T-helper 2 cell (primary cell): ENCODE measurements at regions not wholly inside any gene's neighbourhood (a gene's known extent, or its start where the extent isn't known, plus 50 kb on each side); places are given as distances from the start of the nearest gene placed in this dataset.
A peak's percentile ranks its signal among the peaks of the same experiment; 100 is the strongest.
"Not testable (repeated sequence)": the region's sequence is repeated elsewhere in the genome, so short reads cannot be mapped to it uniquely, and the experiment has no call there.

ENCODE experiments used
- DNase-seq, 5 experiments: peaks; one replicate each; pipeline versions ENCODE4 v3.0.0 to v3.0.0-alpha.2; 2012 to 2022

GRCh38 chr1:147103416-147104155 is 68.7 kb downstream of the PRKAB2 start:
- DNase-seq, result not testable (repeated sequence)

DNA sequence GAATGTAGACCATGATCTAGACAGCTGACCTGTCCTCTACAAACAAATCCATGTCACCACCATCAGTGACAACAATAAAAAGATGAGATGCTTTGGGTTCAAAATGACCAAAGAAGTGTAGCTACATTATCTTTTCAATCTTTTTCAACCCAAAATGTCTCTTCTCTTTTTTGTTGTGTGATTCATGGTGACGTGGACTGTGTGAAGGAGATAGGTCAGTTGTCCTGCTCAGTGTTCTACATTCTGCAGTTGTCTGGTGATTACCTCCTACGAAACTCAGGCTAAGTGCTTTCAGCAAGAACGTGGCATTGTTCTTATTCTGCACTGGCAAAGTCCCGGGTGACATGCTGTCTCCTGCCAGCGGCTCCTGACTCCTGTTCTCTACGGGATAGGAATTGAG is 73.1 kb downstream of the PRKAB2 start:
- DNase-seq, result no peak

- DNase-seq, result not testable (repeated sequence)
These were observed 73.8 kb downstream of the PRKAB2 start for GRCh38 chr1:147098338-147098973.

DNA sequence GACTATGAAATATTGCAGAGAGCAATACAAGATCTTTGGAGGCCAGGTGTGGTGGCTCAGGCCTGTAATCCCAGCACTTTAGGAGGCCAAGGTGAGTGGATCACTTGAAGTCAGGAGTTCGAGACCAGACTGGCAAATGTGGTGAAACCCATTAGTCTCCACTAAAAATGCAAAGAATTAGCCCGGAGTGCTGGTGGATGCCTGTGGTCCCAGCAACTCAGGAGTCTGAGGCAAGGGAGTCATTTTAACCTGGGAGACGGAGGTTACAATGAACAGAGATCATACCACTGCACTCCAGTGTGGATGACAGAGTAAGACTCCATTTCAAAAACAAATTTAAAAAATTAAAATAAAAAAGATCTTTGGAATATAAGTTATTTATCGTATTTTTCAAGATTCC is 76.6 kb downstream of the PRKAB2 start:
- no peak for DNase-seq

DNA sequence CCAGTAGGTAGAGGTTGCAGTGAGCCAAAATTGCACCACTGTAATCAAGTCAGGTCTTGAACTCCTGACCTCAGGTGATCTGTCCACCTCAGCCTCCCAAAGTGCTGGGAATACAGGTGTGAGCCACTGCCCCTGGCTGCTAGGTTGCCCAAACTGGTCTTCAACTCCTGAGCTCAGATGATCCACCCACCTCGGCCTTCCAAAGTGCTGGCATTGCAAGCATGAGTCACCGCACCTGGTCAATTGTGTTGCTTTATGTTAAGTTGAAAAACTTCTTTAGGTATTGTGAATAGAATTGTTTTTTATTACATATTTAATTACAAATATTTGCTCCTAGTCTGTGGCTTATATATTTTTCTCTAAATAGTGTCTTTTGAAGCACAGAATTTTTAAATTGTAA is 80.5 kb downstream of the PRKAB2 start:
- DNase-seq, result no peak

- DNase-seq, result no peak
These were observed 82.8 kb downstream of the PRKAB2 start for GRCh38 chr1:147089457-147089856.

DNA sequence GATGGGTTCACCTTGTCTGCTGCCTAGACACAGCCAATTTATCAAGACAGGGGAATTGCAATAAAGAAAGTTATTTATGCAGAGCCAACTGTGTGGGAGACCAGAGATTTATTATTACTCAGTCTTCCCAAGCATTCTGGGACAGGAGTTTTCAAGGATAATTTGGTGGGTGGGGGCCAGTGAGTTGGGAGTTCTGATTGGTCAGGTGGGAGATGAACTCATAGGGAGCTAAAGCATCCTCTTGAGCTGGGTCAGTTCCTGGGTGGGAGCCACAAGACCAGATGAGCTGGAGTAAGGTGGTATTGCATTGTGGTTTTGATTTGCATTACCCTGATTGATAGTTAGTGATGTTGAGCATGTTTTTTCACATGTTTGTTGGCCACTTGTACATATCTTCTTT is 86.1 kb downstream of the PRKAB2 start:
- no peak for DNase-seq

GRCh38 chr1:147084273-147085096 is 87.8 kb downstream of the PRKAB2 start:
- DNase-seq, result peak; percentile 30 to 88 (median 47)

DNA sequence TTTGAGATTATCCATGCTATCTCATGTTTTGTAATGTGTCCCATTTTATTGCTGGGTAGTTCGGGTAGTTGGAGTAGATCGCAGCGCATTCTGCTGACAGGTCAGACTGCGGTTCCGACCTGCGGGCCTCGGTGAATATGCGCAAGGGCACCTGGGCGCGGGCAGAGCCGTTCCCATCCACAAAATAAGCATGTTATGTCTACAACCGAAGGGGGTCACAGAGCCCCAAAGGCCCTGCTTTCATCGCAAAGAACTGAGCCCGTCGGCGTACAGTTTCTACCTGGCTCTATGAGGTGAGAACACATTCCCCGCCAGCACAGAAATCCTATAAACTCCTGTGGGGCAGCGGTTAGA is 88.4 kb downstream of the PRKAB2 start:
- DNase-seq, result no peak

GRCh38 chr1:147080671-147081394 is 91.4 kb downstream of the PRKAB2 start:
- no peak for DNase-seq

DNA sequence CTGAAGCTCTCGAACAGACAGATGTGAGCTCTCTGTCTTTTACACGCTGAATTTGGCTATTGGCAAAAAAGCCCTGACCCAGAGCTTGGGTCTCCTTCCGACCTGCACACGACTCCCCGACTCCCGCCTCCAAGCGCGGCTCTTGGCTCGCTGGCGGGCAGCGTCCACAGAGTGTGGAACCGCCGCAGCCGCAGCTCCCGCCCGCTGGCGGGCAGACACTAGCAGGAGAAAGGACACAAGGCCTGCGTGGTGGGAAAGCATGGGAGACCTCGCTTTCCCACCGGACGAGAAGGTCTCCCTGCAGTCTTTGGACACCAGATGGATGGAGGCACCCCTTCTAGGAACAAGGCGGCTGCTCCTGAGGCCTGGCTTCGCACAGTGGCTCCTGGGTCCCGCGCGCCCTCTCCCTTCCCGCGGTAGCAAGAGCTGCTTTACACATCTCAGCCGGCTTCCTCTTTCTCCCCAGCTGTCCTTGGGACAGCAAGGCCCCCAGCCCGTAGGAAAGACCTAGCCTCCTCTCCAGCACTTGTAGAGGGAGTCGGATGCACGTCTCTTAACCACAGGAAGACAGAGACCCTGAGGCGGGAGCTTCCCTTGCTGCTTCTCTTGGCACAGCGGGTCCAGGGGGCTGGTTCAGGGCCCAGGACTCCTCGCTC is 92.1 kb downstream of the PRKAB2 start:
- DNase-seq, result no peak

- DNase-seq, result peak in 1 of 5 experiments; percentile 29
These were observed 92.8 kb downstream of the PRKAB2 start for GRCh38 chr1:147079400-147080005.

DNA sequence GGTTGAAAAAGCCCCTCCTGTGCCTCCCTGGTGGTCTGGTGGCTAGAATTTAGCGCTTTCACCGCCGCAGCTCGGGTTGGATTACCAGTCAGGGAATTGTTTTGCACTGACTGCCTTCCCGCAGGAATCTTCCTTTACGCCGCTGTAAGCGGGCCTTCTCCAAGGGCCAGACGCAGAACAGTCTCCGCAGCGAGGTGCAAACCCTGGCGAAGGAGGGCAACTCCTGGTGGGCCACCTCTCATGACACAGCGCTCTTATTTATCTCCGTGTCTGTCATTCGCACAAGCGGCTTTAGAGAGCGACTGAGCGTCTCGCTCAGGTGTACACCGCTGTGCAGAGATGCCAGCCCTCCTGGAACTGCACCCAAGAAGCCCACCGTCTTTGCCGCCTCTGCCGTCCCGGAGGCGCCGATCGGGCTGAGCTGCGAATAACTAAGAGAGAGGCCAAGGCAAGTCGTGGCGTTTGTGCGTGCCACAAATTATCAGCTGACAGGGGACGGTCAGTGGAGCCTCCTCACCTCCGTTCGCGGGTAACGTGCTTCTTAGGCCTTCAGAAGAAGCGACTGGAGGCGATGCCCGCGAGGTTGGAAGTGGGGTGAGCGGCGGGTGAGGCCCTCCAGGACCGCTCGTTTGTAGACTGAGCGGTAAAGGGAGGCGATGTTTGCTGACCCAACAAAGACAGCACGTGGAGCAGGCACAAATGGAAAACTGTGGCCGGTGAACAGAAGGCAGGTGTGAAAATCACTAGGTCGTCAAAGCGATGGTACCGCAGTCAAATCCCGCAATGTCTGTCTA is 93.5 kb downstream of the PRKAB2 start:
- DNase-seq, result no peak

DNA sequence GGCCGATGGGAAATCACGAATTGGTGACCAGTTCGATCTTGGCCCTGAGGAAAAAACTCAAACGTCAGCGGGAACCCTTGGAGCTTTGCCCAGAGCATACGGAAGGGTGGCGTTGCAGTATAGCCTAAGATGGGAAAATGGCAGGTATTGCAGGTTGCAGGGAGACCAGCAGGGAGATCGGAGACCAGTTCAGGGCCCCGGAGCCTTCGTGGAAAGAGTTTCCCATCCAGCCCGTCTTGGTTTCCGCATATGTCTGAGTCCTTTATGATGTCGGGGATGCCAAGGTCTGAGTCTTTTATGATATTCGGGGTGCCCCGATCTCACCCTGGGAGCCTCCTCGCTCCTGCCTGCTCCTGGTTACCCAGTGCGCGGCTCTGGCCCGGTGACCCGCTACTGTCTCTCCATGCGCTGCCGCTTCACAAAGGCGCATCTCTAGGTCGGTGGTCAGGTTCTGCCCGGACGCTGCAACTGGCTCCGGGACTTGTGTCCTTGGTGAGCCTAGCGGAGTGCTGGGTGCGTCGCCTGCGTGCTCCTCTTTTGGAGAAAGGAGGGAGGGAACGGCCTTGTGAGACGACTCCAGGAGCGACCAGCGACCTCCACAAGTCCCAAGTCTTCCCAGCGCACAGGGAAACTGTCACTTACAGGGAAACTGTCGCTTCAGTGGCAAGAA is 94.2 kb downstream of the PRKAB2 start:
- DNase-seq, result no peak

GRCh38 chr1:147077523-147077922 is 94.7 kb downstream of the PRKAB2 start:
- DNase-seq, result no peak

- no peak for DNase-seq
These were observed 95.2 kb downstream of the PRKAB2 start for GRCh38 chr1:147077081-147077480.

DNA sequence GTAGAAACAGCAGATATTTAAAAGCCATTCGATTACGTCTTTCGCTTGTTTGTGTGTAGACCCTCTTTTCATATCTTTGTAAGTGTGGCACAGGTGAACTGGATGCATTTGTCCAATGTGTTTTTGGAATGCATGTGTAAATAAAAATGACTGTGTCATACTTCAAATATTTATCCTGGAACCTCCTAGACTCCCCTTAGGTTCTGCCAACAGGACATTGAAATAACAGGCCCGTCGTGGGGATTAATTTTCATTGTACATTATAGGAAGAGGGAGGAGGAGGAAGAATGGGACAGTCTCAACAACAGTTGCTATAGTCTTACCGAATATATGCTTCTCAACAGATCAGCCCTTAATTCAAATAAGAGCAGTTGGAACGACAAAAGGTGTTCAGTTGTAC is 95.8 kb downstream of the PRKAB2 start:
- DNase-seq, result no peak

DNA sequence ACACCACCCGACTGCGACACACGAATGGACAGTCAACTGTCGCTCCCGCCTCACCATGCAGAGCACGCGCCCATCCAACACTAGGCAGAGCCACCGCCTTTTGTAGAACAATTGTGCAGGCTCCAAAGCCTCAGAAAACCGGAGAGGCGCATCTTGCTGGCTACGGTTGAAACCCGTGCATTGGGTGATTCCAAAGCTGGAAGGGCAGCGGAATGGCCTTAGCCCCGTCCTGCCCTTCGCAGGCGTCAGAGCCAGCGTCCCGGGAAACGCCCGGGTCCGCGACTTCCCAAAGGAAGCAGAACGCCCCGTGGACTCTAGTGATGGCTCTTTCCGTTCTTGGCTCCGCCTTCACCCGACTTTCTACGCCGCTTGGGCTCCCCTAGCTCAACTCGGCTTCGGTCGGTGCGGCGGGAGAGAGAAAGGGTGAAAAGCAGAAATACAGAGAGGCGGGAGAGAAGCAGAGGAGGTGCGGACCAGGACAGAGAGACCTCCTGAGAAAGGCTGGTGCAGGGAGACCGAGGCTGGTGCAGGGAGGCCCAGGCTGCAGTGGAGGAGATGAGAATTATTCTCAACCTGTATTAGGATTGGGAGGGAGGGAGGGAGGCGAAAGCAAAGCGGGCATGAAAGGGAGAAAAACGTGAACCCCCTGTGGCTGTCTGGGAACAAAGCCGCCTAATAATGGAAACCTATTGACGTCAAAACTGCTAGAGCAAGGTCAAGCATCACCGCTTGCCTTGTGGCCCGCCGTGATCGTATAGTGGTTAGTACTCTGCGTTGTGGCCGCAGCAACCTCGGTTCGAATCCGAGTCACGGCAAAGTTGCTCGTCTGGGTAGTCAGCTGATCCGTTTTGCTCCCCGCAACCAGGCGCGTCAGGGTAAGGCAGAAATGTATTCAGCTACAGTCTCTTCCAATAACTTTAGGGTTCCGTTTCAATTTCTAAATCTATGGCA is 99.5 kb downstream of the PRKAB2 start:
- no peak for DNase-seq

GRCh38 chr1:147071142-147071541 is 101.1 kb downstream of the PRKAB2 start:
- DNase-seq, result no peak
